NCI-H524 treated with DMSO at 0.1 percent for 48 hours (cell line): ENCODE measurements at regions not wholly inside any gene's neighbourhood (a gene's known extent, or its start where the extent isn't known, plus 50 kb on each side); places are given as distances from the start of the nearest gene placed in this dataset.
"Not testable (repeated sequence)": the region's sequence is repeated elsewhere in the genome, so short reads cannot be mapped to it uniquely, and the experiment has no call there.

Experiments
- DNase-seq: peaks from one replicate; lab custom pipeline; 2025; lab: John Stamatoyannopoulos, UW

DNA sequence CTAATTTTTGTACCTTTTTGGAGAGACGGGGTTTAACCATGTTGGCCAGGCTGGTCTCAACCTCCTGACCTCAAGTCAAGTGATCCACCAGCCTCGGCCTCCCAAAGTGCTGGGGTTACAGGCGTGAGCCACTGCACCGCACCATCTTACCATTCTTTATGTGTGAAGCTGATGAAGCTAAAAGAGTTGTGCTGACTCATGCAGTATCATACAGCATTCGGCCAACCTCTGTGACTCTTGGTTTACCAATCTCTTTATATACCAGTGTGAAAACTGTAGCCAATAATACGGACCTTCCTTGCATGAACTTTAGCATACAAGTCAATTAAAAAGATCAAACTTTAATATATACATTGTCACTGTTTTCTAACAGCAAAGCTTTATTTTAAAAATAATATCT lies 878.2 kb upstream of the MBL2 start:
- no peak for DNase-seq

- not testable (repeated sequence) for DNase-seq
Measured at GRCh38 chr10:53647221-53647620, 874.6 kb upstream of the MBL2 start.

GRCh38 chr10:53646525-53646924 lies 873.9 kb upstream of the MBL2 start:
- no peak for DNase-seq

GRCh38 chr10:53645951-53646350 lies 873.4 kb upstream of the MBL2 start:
- DNase-seq = no peak

- DNase-seq = no peak
Measured at GRCh38 chr10:53638006-53638405, 865.4 kb upstream of the MBL2 start.

- DNase-seq = no peak
Measured at GRCh38 chr10:53624722-53625121, 852.1 kb upstream of the MBL2 start.

GRCh38 chr10:53622201-53622600 lies 849.6 kb upstream of the MBL2 start:
- no peak for DNase-seq

GRCh38 chr10:53619671-53620070 lies 847.1 kb upstream of the MBL2 start:
- DNase-seq = no peak

DNA sequence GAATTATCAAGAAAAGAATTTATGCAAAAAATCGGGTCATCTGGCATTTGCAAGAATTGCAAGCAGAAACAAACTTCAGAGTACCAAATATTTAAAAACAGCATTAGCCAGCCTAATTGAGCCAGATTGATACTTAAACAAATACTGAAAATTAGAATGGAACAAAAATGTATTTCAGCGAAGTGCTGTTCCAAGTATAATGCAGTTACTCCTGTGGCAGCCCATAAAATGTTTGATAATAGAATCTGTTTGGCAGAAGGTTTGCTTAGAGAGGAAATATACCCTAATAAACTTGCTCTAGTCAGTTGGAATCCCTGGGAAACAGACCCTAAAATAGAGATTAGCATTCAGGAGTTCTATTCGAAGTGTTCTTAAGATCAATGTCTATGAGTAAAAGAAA lies 835.1 kb upstream of the MBL2 start:
- DNase-seq = no peak

- no peak for DNase-seq
Measured at GRCh38 chr10:53606981-53607380, 834.4 kb upstream of the MBL2 start.

DNA sequence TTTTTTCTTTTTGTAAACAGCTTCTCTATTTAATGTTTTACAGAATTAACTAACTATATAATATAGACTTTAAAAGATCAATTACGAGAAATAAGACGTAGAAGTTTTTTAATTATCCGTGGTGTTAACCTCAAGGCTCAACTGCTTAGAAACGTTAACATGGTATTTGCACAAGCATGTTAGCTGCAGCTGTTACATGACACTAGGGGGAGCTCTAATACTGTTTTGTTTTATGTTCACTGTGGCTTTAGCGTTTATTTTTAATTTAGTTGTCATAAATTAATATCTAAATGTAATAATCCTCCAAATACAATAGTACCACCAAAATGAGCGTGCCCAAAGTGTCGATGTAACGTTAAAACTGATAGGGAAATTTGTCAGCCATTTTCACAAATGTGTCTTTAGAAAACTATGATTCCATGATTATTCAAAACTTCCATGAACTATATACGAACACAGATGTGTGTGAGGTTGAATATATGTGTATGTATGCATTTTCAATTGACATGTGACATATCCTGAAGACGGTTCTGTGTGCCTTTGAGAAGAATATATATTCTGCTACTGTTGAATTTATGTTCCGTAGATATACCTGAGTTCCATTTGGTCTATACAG lies 828.8 kb upstream of the MBL2 start:
- DNase-seq = no peak

DNA sequence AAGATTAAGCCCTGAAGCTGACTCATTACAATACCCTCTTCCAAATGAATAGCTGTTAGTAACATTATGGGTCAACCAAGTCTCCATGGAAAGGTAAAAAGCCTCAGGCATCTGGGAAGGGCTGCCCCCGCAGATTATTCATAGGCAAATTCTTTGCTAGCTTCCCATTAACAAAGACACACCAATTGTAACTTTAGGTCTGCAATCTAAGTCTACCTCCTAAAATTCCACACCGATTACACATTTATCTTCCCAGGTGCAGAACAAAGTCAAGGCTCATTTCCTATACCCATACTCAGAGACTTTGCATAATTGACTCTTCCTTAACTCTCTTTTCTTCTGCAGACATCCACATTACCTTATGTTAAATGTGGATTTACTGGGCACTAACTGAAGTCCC lies 826.3 kb upstream of the MBL2 start:
- no peak for DNase-seq

DNA sequence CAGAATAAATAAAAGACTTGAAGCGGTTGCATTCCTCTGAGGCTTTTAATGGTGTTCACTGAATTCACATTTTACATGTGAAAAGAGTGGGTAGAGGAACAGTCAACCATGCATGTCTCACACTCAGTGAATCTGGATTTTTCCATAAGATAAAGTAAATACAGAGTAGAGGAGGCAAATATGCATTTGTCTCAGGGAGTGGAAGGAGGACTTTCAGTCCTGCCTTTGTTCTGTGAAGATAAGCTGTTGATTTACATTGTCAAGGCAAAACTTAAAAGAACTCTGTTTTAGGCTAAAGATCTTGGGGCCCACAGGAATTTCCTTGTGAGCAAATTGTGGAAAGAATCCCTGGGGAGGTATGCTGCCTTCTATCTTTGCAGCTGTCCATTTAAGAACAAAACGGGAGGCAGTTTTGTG lies 825.3 kb upstream of the MBL2 start:
- DNase-seq = no peak

- no peak for DNase-seq
Measured at GRCh38 chr10:53580465-53580864, 807.9 kb upstream of the MBL2 start.

DNA sequence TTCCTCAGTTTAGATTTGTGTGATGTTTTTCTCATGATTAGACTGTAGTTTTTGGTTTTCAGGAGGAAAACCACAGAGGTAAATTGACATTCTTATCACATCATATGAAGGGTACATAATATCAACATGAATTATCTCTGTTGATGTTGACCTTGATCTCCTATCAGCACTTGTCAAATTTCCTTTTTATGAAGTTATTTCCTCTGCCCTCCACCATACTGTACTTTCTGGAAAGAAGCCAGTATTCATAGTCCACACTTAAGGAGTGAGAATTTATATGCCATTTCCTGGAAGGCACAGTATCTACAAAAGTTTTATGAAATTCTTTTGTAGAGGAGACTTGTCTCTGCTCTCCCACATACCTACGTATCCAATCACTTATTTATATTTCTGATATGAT lies 807.2 kb upstream of the MBL2 start:
- DNase-seq = no peak

- DNase-seq = no peak
Measured at GRCh38 chr10:53574024-53574423, 801.4 kb upstream of the MBL2 start.

- DNase-seq = no peak
Measured at GRCh38 chr10:53573498-53573897, 800.9 kb upstream of the MBL2 start.

- no peak for DNase-seq
Measured at GRCh38 chr10:53572799-53573198, 800.2 kb upstream of the MBL2 start.

- DNase-seq = no peak
Measured at GRCh38 chr10:53570221-53570620, 797.6 kb upstream of the MBL2 start.

GRCh38 chr10:53569455-53569854 lies 796.9 kb upstream of the MBL2 start:
- DNase-seq = no peak

DNA sequence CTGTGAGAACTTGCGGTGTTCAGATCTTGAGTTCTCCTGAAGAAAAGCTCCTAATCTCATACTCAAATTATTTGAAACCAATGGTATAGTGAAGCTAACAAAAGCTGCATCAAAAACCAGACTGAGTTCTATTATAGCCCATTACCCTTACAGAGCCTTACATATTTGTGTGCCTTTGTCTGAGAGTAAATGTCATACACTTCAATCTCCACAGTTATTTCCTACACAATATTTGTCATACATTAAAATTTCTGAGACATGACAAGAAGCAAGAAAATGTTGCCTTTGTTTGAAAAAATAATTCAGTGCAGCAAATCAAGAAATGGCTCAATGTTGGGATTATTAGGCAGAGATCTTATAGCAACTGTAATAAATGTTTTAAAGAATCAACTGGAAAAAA lies 776.1 kb upstream of the MBL2 start:
- DNase-seq = no peak

DNA sequence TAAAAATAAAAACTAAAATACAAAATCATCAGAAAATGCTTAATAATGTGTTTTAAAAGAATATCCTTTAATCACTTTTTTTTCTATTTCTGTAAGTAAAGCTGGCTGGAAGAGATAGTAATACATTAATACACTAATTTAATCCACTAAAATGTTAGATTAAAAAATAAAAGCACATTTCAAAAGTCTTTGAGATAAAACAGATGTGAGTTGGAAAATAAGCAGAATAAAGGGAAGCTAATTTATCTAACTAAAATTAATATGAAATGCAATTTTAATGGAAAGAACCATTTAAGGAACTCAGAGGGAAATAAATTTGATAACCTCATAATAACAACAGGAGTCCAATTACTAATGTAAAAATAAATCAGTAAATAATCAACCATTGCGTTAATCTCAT lies 774.8 kb upstream of the MBL2 start:
- DNase-seq = no peak

- DNase-seq = no peak
Measured at GRCh38 chr10:53543410-53543809, 770.8 kb upstream of the MBL2 start.

GRCh38 chr10:53537508-53537907 lies 764.9 kb upstream of the MBL2 start:
- no peak for DNase-seq

GRCh38 chr10:53536322-53536721 lies 763.7 kb upstream of the MBL2 start:
- DNase-seq = no peak
